ENCODE measurements at regions not wholly inside any gene's neighbourhood (a gene's known extent, or its start where the extent isn't known, plus 50 kb on each side); places are given as distances from the start of the nearest gene placed in this dataset.

- TF ChIP-seq CTCF (IDR thresholded peaks at IDR 0.05), result no peak
- H3K9me3 ChIP-seq, result no peaks in the 10 kb centered on the region
- no peak for DNase-seq
- intact Hi-C loops (cut with DNase I), result no loop called here
- H3K4me3 ChIP-seq, result no peak overlapping the region
- H3K4me1 ChIP-seq, result no peaks in the 10 kb centered on the region
- H3K27me3 ChIP-seq (ENCODE audit: low read depth), result no peaks in the 10 kb centered on the region
- H3K36me3 ChIP-seq, result no peaks in the 10 kb centered on the region
- H3K27ac ChIP-seq, result no peak overlapping the region
- ATAC-seq, result no peak
Measured at GRCh38 chr6:105497549-105497948, 94.7 kb upstream of the PREP start.

DNA sequence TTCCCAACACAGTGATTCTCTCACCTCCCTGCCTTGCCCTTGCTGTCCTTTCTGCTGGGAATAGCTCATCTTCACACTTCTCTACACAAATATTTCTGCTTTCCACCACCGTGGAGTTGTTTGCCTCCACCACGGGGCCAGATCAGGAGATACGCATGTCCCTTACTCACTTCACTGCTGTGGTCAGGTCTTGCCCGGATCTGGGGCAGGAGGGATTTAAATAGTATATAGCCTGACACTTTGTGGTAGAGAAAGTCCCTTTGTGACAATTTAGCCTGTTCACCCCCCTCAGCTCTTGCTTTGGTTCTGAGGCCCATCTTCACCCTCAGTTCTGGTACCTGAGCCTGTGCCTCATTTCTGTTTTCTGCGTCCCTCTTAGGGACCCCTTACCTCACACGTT lies 92.6 kb upstream of the PREP start:
- Histone ChIP-seq H3K4me3 (no peak overlapping the region), H3K36me3 (no peaks in the 10 kb centered on the region), H3K27ac (no peak overlapping the region), H3K4me1 (no peaks in the 10 kb centered on the region), H3K9me3 (no peaks in the 10 kb centered on the region), H3K27me3 (ENCODE audit: low read depth) (no peaks in the 10 kb centered on the region)
- intact Hi-C loops (cut with DNase I), result no loop called here
- DNase-seq (no peak), ATAC-seq (no peak)
- no peak for TF ChIP-seq CTCF (IDR thresholded peaks at IDR 0.05)

GRCh38 chr6:105494688-105495087 lies 91.8 kb upstream of the PREP start:
- no peak for TF ChIP-seq CTCF (IDR thresholded peaks at IDR 0.05)
- H3K27me3 ChIP-seq (ENCODE audit: low read depth), result no peaks in the 10 kb centered on the region
- H3K4me3 ChIP-seq, result no peak overlapping the region
- ATAC-seq (no peak), DNase-seq (no peak)
- H3K27ac ChIP-seq, result no peak overlapping the region
- intact Hi-C loops (cut with DNase I), result no loop called here
- H3K36me3 ChIP-seq, result no peaks in the 10 kb centered on the region
- peaks cover 2% of the 10 kb centered on the region for H3K4me1 ChIP-seq
- no peaks in the 10 kb centered on the region for H3K9me3 ChIP-seq

- H3K27ac ChIP-seq, result no peak overlapping the region
- H3K9me3 ChIP-seq, result no peaks in the 10 kb centered on the region
- intact Hi-C loops (cut with DNase I), result no loop called here
- DNase-seq, result no peak
- peaks cover 12% of the 10 kb centered on the region for H3K4me1 ChIP-seq
- H3K4me3 ChIP-seq, result no peak overlapping the region
- no peaks in the 10 kb centered on the region for H3K36me3 ChIP-seq
- ATAC-seq, result no peak
- no peak for TF ChIP-seq CTCF (IDR thresholded peaks at IDR 0.05)
- no peaks in the 10 kb centered on the region for H3K27me3 ChIP-seq (ENCODE audit: low read depth)
Measured at GRCh38 chr6:105493736-105494135, 90.9 kb upstream of the PREP start.

GRCh38 chr6:105492706-105493673 lies 90.1 kb upstream of the PREP start:
- H3K4me1 ChIP-seq, result peaks cover 16% of the 10 kb centered on the region

More at GRCh38 chr6:105492706-105493673, 90.1 kb upstream of the PREP start:
- TF ChIP-seq CTCF (IDR thresholded peaks at IDR 0.05), result no peak
- no peak for DNase-seq
- H3K36me3 ChIP-seq, result no peaks in the 10 kb centered on the region
- H3K4me3 ChIP-seq, result no peak overlapping the region
- no peaks in the 10 kb centered on the region for H3K9me3 ChIP-seq
- H3K27ac ChIP-seq, result no peak overlapping the region
- H3K27me3 ChIP-seq (ENCODE audit: low read depth), result no peaks in the 10 kb centered on the region
- intact Hi-C loops (cut with DNase I), result no loop called here
- ATAC-seq, result no peak

All from lower lobe of right lung (tissue), 2 donors.